ENCODE measurements at regions not wholly inside any gene's neighbourhood (a gene's known extent, or its start where the extent isn't known, plus 50 kb on each side); places are given as distances from the start of the nearest gene placed in this dataset.

GRCh38 chr1:38716229-38716628, 143.3 kb downstream of the RRAGC start:
- TF ChIP-seq, protein P1, sequence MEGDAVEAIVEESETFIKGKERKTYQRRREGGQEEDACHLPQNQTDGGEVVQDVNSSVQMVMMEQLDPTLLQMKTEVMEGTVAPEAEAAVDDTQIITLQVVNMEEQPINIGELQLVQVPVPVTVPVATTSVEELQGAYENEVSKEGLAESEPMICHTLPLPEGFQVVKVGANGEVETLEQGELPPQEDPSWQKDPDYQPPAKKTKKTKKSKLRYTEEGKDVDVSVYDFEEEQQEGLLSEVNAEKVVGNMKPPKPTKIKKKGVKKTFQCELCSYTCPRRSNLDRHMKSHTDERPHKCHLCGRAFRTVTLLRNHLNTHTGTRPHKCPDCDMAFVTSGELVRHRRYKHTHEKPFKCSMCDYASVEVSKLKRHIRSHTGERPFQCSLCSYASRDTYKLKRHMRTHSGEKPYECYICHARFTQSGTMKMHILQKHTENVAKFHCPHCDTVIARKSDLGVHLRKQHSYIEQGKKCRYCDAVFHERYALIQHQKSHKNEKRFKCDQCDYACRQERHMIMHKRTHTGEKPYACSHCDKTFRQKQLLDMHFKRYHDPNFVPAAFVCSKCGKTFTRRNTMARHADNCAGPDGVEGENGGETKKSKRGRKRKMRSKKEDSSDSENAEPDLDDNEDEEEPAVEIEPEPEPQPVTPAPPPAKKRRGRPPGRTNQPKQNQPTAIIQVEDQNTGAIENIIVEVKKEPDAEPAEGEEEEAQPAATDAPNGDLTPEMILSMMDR (conservative IDR thresholded peaks at IDR 0.05), result no peak
- no peak for TF ChIP-seq EZH2 (IDR thresholded peaks at IDR 0.05; ENCODE audit: low read depth)

Data from PC-9 (cell line).